ENCODE measurements at regions not wholly inside any gene's neighbourhood (a gene's known extent, or its start where the extent isn't known, plus 50 kb on each side); places are given as distances from the start of the nearest gene placed in this dataset.

GRCh38 chr2:188919824-188920223 lies 54.3 kb upstream of the COL3A1 start (continued):
- TF ChIP-seq ZNF639 (tag by site-specific recombination; IDR thresholded peaks at IDR 0.05): no peak
- TF ChIP-seq ZBTB17 (tag by site-specific recombination; IDR thresholded peaks at IDR 0.05): no peak
- no peak for TF ChIP-seq HOXA7 (CRISPR knock-in tag; IDR thresholded peaks at IDR 0.05; ENCODE audit: borderline replicate concordance)

DNA sequence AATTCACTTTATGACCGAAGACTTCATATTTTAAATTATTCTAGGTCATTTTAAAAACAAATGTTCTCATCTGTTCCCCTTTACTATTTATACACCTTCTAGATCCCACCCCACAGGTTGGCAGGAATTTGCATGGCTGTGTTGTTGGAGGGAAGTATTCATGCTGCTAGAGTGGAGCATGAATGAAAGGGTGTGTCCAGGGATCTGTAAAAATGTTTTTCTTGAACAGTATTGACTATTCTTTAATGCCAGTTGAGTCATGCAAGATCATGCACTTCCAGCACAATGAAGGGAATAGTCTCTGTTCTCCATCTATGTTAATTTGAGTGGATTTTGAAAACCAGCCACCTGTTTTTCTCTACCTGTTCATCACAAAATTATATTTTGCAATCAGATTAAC lies 52.0 kb upstream of the COL3A1 start:
- H3K9me3 ChIP-seq (ENCODE audit: control insufficient read depth, insufficient read depth, low read depth, low read length): no peaks in the 10 kb centered on the region
- H3K4me3 ChIP-seq (ENCODE audit: low read depth, low read length): no peak overlapping the region
- ChIA-PET CTCF (no interaction called here), POLR2A (no interaction called here)
- no peaks in the 10 kb centered on the region for H3K4me1 ChIP-seq (ENCODE audit: control insufficient read depth, insufficient read depth, low read length)
- no peak overlapping the region for H3K27ac ChIP-seq (ENCODE audit: extremely low read depth, low read depth, low read length)
- H3K36me3 ChIP-seq (ENCODE audit: control insufficient read depth in 2 of 2, insufficient read depth in 1 of 2, low read length in 2 of 2): no peaks in the 10 kb centered on the region
- TF ChIP-seq GLI2 (tag by site-specific recombination; IDR thresholded peaks at IDR 0.05; ENCODE audit: borderline replicate concordance, low read depth): no peak
- no peak for TF ChIP-seq ZEB2 (tag by site-specific recombination; IDR thresholded peaks at IDR 0.05)
- TF ChIP-seq ZNF341 (tag by site-specific recombination; IDR thresholded peaks at IDR 0.05; ENCODE audit: low read depth): no peak
- no peak for TF ChIP-seq GLI4 (tag by site-specific recombination; IDR thresholded peaks at IDR 0.05)
- no peak for TF ChIP-seq ZNF311 (tag by site-specific recombination; IDR thresholded peaks at IDR 0.05; ENCODE audit: borderline replicate concordance)
- no peak for TF ChIP-seq ZNF658 (tag by site-specific recombination; IDR thresholded peaks at IDR 0.05)
- no peak for TF ChIP-seq ZNF423 (tag by site-specific recombination; IDR thresholded peaks at IDR 0.05)
- TF ChIP-seq ZNF169 (tag by site-specific recombination; IDR thresholded peaks at IDR 0.05): no peak
- no peak for TF ChIP-seq ZBTB20 (tag by site-specific recombination; IDR thresholded peaks at IDR 0.05)
- TF ChIP-seq, protein P1, sequence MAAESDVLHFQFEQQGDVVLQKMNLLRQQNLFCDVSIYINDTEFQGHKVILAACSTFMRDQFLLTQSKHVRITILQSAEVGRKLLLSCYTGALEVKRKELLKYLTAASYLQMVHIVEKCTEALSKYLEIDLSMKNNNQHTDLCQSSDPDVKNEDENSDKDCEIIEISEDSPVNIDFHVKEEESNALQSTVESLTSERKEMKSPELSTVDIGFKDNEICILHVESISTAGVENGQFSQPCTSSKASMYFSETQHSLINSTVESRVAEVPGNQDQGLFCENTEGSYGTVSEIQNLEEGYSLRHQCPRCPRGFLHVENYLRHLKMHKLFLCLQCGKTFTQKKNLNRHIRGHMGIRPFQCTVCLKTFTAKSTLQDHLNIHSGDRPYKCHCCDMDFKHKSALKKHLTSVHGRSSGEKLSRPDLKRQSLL (tag by site-specific recombination; IDR thresholded peaks at IDR 0.05): no peak
- no peak for TF ChIP-seq ZNF501 (tag by site-specific recombination; IDR thresholded peaks at IDR 0.05)
- TF ChIP-seq ZNF157 (tag by site-specific recombination; IDR thresholded peaks at IDR 0.05): no peak
